Neural cell (in vitro differentiated cells): ENCODE measurements at regions not wholly inside any gene's neighbourhood (a gene's known extent, or its start where the extent isn't known, plus 50 kb on each side); places are given as distances from the start of the nearest gene placed in this dataset.

Experiments used
- H2AFZ ChIP-seq: fragments of 200-600, 300-800 bp; sonication (generic), shearing (Covaris generic); 2 replicates; pipeline ENCODE4 v1.6.0; 2014; ENCODE audit warnings: low read depth, mild to moderate bottlenecking, antibody characterized with exemption, low read length, moderate library complexity
- H3F3A ChIP-seq: fragments of 200-600 bp; shearing (Covaris generic); 2 replicates; pipeline ENCODE4 v1.6.1; 2016; ENCODE audit warnings: mild to moderate bottlenecking, moderate library complexity, mixed read lengths, antibody characterized with exemption, low read length; ENCODE audit not compliant: insufficient read depth, poor library complexity, severe bottlenecking
- H3K27ac ChIP-seq: fragments of 200-600, 300-800 bp; sonication (generic), shearing (Covaris generic); 2 replicates; pipeline ENCODE4 v1.5.1; 2014; ENCODE audit warnings: mild to moderate bottlenecking, low read length, moderate library complexity
- H3K27me3 ChIP-seq: fragments of 300-800, 200-600 bp; sonication (generic), shearing (Covaris generic); 2 replicates; pipeline ENCODE4 v1.6.0; 2014; ENCODE audit warnings: mild to moderate bottlenecking, low read depth, low read length, moderate library complexity; ENCODE audit not compliant: insufficient read depth
- H3K36me3 ChIP-seq: fragments of 300-800, 200-600 bp; sonication (generic), shearing (Covaris generic); 2 replicates; pipeline ENCODE4 v1.5.1; 2014; ENCODE audit warnings: mild to moderate bottlenecking, antibody characterized with exemption, low read length, moderate library complexity; ENCODE audit not compliant: insufficient read depth
- H3K4me2 ChIP-seq: fragments of 300-800, 200-600 bp; sonication (generic), shearing (Covaris generic); 2 replicates; pipeline ENCODE4 v1.6.0; 2014; ENCODE audit warnings: mild to moderate bottlenecking, low read length
- H3K4me3 ChIP-seq: fragments of 300-800, 200-600 bp; sonication (generic), shearing (Covaris generic); 2 replicates; pipeline ENCODE4 v1.5.1; 2014; ENCODE audit warnings: mild to moderate bottlenecking, low read length, moderate library complexity
- H3K79me2 ChIP-seq: fragments of 200-600 bp; shearing (Covaris generic); replicated peaks from 2 replicates; pipeline ENCODE4 v1.6.0; 2014; ENCODE audit warnings: mild to moderate bottlenecking, low read length, moderate library complexity; ENCODE audit not compliant: insufficient read depth
- H3K9ac ChIP-seq: fragments of 300-800, 200-600 bp; sonication (generic), shearing (Covaris generic); 2 replicates; pipeline ENCODE4 v1.6.1; 2016; ENCODE audit warnings: mild to moderate bottlenecking, low read length, mixed read lengths
- H3K9me2 ChIP-seq: fragments of 200-600 bp; shearing (Covaris generic); 2 replicates; pipeline ENCODE4 v1.6.1; 2016; ENCODE audit warnings: mild to moderate bottlenecking, low read length, mixed read lengths; ENCODE audit not compliant: insufficient read depth
- H3K9me3 ChIP-seq: fragments of 200-600, 300-800 bp; sonication (generic), shearing (Covaris generic); 2 replicates; pipeline ENCODE4 v1.6.1; 2016; ENCODE audit warnings: mild to moderate bottlenecking, mixed run types, low read length, moderate library complexity, mixed read lengths
- H4K20me1 ChIP-seq: fragments of 200-600 bp; shearing (Covaris generic); 2 replicates; pipeline ENCODE4 v1.6.1; 2016; ENCODE audit warnings: mild to moderate bottlenecking, mixed run types; ENCODE audit not compliant: insufficient read depth
- EP300 ChIP-seq: fragments of 450-650 bp; conservative IDR thresholded peaks from 2 replicates; pipeline ENCODE4 v1.6.1; 2014; ENCODE audit warnings: antibody characterized with exemption, mild to moderate bottlenecking, moderate library complexity; ENCODE audit not compliant: poor library complexity, severe bottlenecking
- EZH2 ChIP-seq: fragments of 200-600, 300-800 bp; shearing (Covaris generic), sonication (generic); IDR thresholded peaks from 2 replicates; pipeline ENCODE4 v1.6.1; 2014; ENCODE audit warnings: antibody characterized with exemption, low read length, borderline replicate concordance, mild to moderate bottlenecking; ENCODE audit not compliant: insufficient read depth, poor library complexity, severe bottlenecking
- MXI1 ChIP-seq: fragments of 450-650 bp; conservative IDR thresholded peaks from 2 replicates; pipeline ENCODE4 v1.6.1; 2014; ENCODE audit warnings: antibody characterized with exemption, mild to moderate bottlenecking; ENCODE audit not compliant: poor library complexity, severe bottlenecking
- POLR2AphosphoS5 ChIP-seq: IDR thresholded peaks from 2 replicates; pipeline ENCODE4 v1.6.1; 2012
- RAD21 ChIP-seq: fragments of 450-650 bp; conservative IDR thresholded peaks from 2 replicates; pipeline ENCODE4 v1.6.1; 2014; ENCODE audit warnings: antibody characterized with exemption, mild to moderate bottlenecking, moderate library complexity
- SMC3 ChIP-seq: fragments of 450-650 bp; conservative IDR thresholded peaks from 2 replicates; pipeline ENCODE4 v1.6.1; 2014; ENCODE audit warnings: antibody characterized with exemption, mild to moderate bottlenecking, moderate library complexity; ENCODE audit not compliant: poor library complexity
- TAF1 ChIP-seq: IDR thresholded peaks from 2 replicates; pipeline ENCODE4 v1.6.1; 2012; ENCODE audit warnings: low read depth
- TF ChIP-seq, protein P1 (sequence below): fragments of 450-650 bp; IDR thresholded peaks from 2 replicates; pipeline ENCODE4 v1.5.1; 2014; ENCODE audit warnings: antibody characterized with exemption, mild to moderate bottlenecking, moderate library complexity; ENCODE audit not compliant: poor library complexity, severe bottlenecking
- TF ChIP-seq, protein P2 (sequence below): IDR thresholded peaks from 2 replicates; pipeline ENCODE4 v1.6.1; 2012; ENCODE audit warnings: borderline replicate concordance

DNA sequence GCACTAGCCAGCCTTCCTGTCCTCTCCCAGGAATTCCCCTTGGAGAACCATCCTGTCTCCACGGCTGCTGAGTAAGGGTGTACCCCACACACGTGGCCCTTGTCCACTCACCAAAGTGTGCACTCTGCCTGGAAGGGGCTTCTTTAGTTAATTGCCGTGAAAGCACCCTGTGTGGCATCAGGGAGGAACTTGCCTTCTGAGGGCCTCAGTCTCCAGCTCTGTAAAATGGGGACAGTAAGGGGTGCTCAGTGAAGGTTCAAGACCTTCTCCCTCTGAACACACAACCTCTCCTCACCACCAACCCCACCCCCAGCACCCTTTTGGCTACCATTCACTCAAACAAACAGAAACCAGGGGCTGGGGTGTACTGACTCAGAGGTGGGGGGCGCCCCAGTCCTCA lies 59.1 kb upstream of the LHX1 start:
- no peaks in the 10 kb centered on the region for H3K36me3 ChIP-seq
- no peaks in the 10 kb centered on the region for H3K9me3 ChIP-seq
- TF ChIP-seq TAF1 (no peak), EP300 (no peak), MXI1 (no peak), RAD21 (no peak), EZH2 (no peak), SMC3 (no peak), POLR2AphosphoS5 (no peak)
- TF ChIP-seq, protein P1, sequence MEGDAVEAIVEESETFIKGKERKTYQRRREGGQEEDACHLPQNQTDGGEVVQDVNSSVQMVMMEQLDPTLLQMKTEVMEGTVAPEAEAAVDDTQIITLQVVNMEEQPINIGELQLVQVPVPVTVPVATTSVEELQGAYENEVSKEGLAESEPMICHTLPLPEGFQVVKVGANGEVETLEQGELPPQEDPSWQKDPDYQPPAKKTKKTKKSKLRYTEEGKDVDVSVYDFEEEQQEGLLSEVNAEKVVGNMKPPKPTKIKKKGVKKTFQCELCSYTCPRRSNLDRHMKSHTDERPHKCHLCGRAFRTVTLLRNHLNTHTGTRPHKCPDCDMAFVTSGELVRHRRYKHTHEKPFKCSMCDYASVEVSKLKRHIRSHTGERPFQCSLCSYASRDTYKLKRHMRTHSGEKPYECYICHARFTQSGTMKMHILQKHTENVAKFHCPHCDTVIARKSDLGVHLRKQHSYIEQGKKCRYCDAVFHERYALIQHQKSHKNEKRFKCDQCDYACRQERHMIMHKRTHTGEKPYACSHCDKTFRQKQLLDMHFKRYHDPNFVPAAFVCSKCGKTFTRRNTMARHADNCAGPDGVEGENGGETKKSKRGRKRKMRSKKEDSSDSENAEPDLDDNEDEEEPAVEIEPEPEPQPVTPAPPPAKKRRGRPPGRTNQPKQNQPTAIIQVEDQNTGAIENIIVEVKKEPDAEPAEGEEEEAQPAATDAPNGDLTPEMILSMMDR, result no peak
- TF ChIP-seq, protein P2, sequence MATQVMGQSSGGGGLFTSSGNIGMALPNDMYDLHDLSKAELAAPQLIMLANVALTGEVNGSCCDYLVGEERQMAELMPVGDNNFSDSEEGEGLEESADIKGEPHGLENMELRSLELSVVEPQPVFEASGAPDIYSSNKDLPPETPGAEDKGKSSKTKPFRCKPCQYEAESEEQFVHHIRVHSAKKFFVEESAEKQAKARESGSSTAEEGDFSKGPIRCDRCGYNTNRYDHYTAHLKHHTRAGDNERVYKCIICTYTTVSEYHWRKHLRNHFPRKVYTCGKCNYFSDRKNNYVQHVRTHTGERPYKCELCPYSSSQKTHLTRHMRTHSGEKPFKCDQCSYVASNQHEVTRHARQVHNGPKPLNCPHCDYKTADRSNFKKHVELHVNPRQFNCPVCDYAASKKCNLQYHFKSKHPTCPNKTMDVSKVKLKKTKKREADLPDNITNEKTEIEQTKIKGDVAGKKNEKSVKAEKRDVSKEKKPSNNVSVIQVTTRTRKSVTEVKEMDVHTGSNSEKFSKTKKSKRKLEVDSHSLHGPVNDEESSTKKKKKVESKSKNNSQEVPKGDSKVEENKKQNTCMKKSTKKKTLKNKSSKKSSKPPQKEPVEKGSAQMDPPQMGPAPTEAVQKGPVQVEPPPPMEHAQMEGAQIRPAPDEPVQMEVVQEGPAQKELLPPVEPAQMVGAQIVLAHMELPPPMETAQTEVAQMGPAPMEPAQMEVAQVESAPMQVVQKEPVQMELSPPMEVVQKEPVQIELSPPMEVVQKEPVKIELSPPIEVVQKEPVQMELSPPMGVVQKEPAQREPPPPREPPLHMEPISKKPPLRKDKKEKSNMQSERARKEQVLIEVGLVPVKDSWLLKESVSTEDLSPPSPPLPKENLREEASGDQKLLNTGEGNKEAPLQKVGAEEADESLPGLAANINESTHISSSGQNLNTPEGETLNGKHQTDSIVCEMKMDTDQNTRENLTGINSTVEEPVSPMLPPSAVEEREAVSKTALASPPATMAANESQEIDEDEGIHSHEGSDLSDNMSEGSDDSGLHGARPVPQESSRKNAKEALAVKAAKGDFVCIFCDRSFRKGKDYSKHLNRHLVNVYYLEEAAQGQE, result no peak
- no peak overlapping the region for H3K4me2 ChIP-seq
- H3K4me3 ChIP-seq, result no peak overlapping the region
- H3K9me2 ChIP-seq, result no peaks in the 10 kb centered on the region
- no peaks in the 10 kb centered on the region for H3F3A ChIP-seq
- H4K20me1 ChIP-seq, result no peaks in the 10 kb centered on the region
- H3K27ac ChIP-seq, result no peak overlapping the region
- peaks cover 46% of the 10 kb centered on the region for H3K27me3 ChIP-seq
- H2AFZ ChIP-seq, result no peak overlapping the region
- no peaks in the 10 kb centered on the region for H3K79me2 ChIP-seq
- no peak overlapping the region for H3K9ac ChIP-seq

DNA sequence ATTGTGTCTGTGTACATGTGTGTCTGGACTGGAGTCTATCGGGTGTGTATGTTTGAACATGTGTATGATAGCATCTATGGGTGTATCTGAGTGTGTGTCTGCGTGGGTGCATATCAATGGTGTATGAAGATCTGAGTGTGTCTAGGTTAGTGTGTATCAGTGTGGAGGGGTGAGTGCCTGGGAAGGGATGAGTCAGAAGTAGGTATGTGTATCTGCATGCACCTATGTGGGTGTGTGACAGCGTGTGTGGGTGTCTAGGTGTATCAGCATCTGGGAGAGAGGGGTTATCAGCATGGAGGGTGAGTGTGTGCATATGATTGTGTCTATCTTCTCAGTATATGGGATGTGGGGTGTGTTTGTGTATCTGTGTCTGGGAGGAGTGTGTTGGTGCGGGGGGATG lies 58.2 kb upstream of the LHX1 start:
- H3K27ac ChIP-seq, result no peak overlapping the region
- H2AFZ ChIP-seq, result no peak overlapping the region
- H3K27me3 ChIP-seq, result peaks cover 46% of the 10 kb centered on the region
- H3K79me2 ChIP-seq, result no peaks in the 10 kb centered on the region
- H3K4me2 ChIP-seq, result no peak overlapping the region
- TF ChIP-seq, protein P1, result no peak
- TF ChIP-seq EZH2 (no peak), POLR2AphosphoS5 (no peak), RAD21 (no peak), TAF1 (no peak), MXI1 (no peak), SMC3 (no peak), EP300 (no peak)
- TF ChIP-seq, protein P2, result no peak
- H3K4me3 ChIP-seq, result no peak overlapping the region
- no peaks in the 10 kb centered on the region for H4K20me1 ChIP-seq
- no peaks in the 10 kb centered on the region for H3K36me3 ChIP-seq
- H3K9me3 ChIP-seq, result no peaks in the 10 kb centered on the region
- no peaks in the 10 kb centered on the region for H3K9me2 ChIP-seq
- H3F3A ChIP-seq, result no peaks in the 10 kb centered on the region
- H3K9ac ChIP-seq, result no peak overlapping the region
